ENCODE measurements at regions not wholly inside any gene's neighbourhood (a gene's known extent, or its start where the extent isn't known, plus 50 kb on each side); places are given as distances from the start of the nearest gene placed in this dataset.

DNA sequence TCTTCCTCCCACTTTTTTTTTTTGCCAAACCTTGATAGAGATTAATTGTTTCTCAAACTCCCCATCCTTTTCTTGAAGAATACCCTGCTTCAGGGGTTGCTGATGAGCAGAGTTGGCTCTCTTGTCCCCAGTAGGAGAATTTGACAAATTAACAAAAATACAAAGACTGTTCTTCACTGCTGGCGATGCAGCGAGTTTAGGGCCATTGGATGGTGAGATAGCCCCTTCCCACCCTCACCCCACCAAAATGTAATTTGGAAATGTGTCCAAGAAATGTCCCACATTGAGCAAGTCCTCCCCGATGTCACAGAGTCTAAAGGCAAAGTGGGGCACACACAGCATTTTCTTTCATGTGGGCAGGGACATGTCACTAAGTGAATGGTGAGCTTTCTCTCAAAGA is 136.0 kb upstream of the RARB start:
- DNase-seq (ENCODE audit: low spot score), result no peak

DNA sequence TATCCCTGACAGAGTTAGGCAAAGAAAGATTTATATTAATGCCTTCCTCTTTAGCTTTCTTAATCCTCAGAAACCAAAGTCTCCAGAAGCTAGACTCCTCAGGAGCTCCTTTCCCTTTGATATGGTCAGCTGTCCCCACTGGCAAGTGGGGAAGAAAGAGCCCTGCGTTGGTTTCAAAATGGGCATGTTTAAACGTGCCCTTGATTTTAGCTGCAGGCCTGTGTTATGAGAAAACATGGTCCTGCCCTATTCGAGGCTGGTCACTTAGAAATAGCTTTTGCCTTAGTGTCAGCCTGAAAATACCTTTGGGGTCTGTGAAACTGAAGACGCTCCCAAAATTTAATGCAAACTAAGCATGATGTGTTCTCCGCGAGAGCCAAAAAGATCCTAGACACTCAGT is 135.5 kb upstream of the RARB start:
- no peak for DNase-seq (ENCODE audit: low spot score)

DNA sequence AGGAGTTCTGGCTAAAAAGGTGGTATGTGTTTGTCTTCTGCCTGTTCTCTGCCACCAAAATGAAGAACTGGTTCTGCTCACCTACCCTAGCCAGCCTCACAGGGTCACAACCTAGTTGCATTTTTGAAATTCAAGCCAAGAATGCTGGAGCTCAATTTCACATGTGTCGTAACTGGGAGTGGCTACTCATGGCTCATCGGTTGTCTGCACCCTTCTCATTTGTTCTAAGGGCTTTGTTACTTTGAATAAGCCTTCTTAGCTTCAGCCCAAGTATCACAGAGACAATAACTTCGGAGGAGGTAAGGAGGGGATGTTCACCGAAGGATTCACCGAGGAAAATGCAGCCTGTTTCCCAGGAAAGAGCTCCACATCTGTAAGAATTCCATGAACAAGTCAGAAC is 134.3 kb upstream of the RARB start:
- DNase-seq (ENCODE audit: low spot score), result no peak

- DNase-seq (ENCODE audit: low spot score), result no peak
Measured at GRCh38 chr3:25294169-25294805, 133.8 kb upstream of the RARB start.

DNA sequence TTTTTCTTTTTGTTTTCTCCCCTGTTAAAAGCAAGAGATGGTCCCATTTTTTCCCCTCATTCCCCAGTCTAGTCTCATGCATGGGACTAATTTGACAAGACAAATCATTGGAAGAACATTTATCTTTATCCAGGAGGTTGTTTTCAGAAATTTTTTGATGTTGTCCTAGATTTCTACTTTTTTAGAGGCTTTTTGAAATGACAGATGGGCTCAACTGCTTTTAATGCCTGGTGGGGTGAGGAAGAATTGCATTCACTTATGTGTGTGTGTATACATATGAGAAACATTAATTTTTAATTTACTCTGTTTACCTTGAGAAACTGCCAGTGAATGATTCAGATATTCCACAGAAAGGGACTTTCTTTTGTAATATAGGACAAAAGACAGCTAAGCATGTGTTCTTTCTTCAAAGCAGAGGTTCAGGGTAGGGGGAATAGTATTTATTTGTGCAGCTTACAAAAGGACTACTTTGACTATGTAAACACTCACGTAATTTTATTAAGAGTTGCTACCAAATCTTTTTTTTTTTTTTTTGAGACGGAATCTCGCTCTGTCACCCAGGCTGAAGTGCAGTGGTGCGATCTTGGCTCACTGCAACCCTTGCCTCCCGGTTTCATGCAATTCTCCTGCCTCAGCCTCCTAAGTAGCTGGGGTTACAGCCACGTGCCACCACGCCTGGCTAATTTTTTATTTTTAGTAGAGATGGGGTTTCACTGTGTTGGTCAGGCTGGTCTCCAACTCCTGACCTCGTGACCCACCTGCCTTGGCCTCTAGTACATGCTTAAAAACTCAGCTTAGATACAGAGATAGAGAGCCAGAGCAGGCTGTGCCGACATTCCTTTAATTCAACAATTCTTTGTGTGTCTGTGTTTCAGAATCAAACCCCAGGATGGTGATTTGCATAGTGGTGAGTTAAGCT is 130.1 kb upstream of the RARB start:
- DNase-seq (ENCODE audit: low spot score), result no peak

GRCh38 chr3:25300141-25300540 is 127.9 kb upstream of the RARB start:
- no peak for DNase-seq (ENCODE audit: low spot score)

- no peak for DNase-seq (ENCODE audit: low spot score)
Measured at GRCh38 chr3:25304916-25305315, 123.1 kb upstream of the RARB start.

GRCh38 chr3:25306066-25306465 is 122.0 kb upstream of the RARB start:
- DNase-seq (ENCODE audit: low spot score), result no peak

GRCh38 chr3:25306705-25307104 is 121.4 kb upstream of the RARB start:
- DNase-seq (ENCODE audit: low spot score), result no peak

- no peak for DNase-seq (ENCODE audit: low spot score)
Measured at GRCh38 chr3:25313286-25313685, 114.8 kb upstream of the RARB start.

DNA sequence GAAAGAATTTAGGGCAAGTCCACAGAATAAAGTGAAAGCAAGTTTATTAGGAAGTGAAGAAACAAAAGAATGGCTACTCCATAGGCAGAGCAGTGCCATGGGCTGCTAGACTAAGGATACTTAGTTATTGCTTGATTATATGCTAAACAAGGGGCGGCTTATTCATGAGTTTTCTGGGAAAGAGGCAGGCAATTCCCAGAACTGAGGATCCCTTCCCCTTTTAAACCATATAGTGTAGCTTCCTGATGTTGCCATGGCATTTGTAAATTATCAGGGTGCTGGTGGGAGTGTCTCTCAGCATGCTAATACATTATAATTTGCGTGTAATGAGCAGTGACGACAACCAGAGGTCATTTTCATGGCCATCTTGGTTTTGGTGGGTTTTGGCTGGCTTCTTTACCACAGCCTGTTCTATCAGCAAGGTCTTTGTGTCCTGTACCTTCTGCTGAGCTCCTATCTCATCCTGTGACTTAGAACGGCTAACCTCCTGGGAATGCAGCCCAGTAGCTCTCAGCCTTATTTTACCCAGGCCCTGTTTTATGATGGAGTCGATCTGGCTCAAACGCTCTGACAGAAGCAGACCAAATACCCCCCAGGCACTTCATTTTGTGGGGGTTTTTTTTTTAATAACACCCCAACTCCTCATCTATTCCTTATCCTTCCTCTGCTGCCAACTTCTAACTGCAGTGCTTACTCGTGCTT is 103.0 kb upstream of the RARB start:
- DNase-seq (ENCODE audit: low spot score), result no peak

DNA sequence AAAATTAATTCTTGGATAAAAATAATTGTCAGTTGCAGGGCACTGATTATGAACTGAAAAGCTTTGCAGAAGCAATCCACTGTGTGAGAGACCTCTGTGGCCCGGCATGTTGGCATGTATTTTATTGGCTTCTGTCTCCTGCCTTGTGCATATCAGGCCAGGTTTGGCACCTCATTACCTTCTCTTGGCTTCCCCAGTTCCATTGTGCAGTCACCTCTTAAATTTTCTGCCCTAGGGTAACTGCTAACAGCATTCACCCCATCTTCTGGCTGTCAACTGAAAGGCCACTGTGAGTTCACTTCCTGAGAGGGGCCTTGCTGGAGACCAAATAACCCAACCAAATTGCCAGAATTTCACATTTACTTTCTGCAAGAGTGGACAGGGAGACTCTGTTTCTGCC is 92.7 kb upstream of the RARB start:
- DNase-seq (ENCODE audit: low spot score), result no peak

- no peak for DNase-seq (ENCODE audit: low spot score)
Measured at GRCh38 chr3:25338158-25338725, 89.8 kb upstream of the RARB start.

DNA sequence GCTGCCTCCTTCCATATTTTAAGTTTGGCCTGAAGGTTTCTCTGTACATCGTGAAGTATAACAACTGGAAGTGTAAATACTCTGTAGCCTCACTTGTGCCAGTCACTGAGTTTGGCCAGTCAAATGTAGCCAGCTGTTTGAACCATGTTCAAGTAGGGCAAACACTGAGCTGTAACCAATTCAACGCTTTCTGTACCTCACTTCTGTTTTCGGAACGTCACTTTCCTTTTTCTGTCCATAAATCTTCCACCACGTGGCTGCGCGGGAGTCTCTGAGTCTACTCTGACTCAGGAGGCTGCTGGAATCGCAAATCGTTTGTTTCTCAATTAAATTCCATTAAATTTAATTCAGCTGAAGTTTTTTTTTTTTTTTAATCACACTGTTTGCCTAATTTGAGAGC is 88.8 kb upstream of the RARB start:
- DNase-seq (ENCODE audit: low spot score), result no peak

DNA sequence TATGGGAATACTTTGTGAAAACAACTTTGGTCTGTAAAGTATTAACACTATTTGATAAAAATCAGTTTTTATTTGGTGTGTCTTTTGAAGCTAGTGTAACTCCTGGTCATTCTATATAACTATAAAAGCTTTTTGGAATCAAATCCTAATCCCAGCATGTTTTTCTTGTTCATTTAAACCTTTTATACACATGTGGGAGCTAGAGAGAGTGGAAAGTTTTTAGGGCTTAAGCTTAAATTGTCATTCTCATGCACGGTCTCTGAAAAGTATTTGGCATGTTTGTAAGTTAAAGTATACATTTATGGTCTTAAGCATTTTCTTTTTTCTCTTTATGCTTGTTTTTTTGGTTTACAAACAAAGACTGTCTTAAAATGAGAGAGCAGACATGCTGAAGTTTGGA is 83.4 kb upstream of the RARB start:
- no peak for DNase-seq (ENCODE audit: low spot score)

DNA sequence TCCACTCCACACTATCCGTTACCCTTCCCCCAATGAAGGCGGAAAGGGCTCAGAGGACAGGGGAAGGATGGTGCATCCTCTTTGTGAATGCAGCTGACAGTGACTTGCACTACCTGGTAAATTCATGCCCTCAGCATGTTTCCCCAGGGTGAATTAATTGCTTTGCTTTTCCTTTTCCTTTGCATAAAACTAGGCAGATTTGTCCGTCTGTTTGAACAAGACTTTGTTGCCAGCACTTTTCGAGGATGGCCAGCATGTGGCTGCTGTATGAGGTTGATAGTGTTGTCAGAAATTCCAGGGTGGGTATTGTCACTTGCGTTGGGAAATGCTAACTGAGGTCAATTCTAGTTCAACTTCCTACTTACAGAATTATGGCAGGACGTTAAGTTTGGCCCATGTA is 79.0 kb upstream of the RARB start:
- DNase-seq (ENCODE audit: low spot score), result no peak

GRCh38 chr3:25349828-25350724 is 78.0 kb upstream of the RARB start:
- no peak for DNase-seq (ENCODE audit: low spot score)

DNA sequence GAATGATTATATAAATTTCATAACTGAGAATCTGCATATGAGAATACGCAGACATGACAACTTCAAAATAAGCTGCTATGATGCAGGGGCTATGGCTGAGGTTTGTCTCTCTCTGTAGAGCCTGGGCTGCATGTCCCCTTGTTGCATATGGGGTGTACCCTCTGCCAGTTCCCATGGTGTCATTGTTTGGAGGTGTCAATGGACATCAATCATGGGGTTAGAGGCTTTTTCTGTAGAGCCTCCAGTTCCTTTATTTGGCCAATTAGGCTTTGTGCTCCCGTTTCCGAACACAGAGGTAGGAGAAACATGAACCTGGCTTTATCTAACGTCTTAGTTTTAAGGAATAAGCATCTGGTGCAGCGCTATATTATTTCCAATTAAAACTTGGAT is 77.3 kb upstream of the RARB start:
- DNase-seq (ENCODE audit: low spot score), result no peak

DNA sequence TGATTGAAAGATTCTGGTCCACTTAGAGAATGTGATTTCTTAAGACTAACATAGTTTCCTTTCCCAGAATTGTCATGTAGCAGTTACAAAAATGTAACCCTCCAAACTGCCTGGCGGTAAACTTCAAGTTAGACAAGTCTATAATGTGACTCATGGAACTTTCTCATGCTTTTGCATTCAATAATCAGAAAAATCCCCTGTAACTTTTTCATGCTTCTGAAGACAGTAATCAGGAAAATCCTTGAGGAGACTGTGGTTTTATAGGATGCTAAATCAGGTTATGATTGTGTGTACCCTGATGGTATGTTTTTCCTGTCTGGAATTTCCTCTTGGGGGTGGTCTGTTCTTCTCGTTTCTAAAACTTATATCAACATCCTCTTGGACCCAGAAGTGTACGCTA is 74.0 kb upstream of the RARB start:
- no peak for DNase-seq (ENCODE audit: low spot score)

- DNase-seq (ENCODE audit: low spot score), result no peak
Measured at GRCh38 chr3:25355034-25355885, 72.8 kb upstream of the RARB start.

DNA sequence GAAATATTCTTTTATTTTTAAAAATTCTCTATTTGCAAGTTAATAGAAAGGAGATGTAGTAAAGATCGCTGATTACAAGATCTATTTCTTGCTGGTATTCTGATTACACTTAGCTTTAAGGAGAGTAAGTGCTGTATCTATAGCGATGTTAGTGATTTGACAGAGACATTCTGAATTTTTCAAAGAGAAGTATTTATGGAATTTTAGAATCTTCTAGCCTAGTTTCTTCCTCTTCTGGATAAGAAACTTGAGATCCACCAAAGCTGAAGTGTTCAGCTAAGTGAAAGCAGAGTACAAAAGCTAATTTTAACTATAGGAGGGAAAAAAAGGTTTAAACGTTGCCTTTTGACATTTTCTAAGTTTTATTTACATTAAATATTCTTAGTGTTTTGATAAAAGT is 72.1 kb upstream of the RARB start:
- DNase-seq (ENCODE audit: low spot score), result no peak

All from Ammon's horn (tissue), 1 donor.